ENCODE measurements at regions not wholly inside any gene's neighbourhood (a gene's known extent, or its start where the extent isn't known, plus 50 kb on each side); places are given as distances from the start of the nearest gene placed in this dataset.

DNA sequence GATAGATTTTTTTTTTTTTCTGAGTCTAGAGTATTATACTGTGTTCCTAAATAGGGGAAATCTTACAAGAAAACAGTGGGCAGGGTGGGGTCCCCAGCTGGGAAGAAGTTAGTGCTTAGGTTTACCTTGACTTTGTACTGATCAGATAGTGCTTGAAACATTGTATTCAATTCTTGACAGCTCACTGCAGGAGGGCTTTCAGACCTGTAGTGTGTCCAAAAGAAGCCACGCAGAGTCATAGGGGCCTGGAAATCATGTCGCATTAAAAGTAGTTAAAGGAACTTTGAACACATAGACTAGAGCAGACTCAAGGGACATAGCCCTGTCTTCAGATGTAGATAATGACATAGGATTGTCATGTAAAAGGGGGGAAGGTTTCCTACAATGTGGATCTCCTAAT is 215.4 kb upstream of the NR4A3 start:
- no peak for TF ChIP-seq POLR2A (IDR thresholded peaks at IDR 0.05; ENCODE audit: low read depth, low read length)
- no peak for TF ChIP-seq TAF1 (IDR thresholded peaks at IDR 0.05; ENCODE audit: low read depth, low read length)

Measured in GM12891 (cell line).